GM13977 (cell line): ENCODE measurements at regions not wholly inside any gene's neighbourhood (a gene's known extent, or its start where the extent isn't known, plus 50 kb on each side); places are given as distances from the start of the nearest gene placed in this dataset.

Source experiments
- DNase-seq: peaks from one replicate; pipeline ENCODE4 v3.0.0; 2012; ENCODE audit warnings: low spot score
- in situ Hi-C: fragments of 300-500 bp; cut with MboI; formaldehyde crosslinking; loops from one replicate; pipeline ENCODE4 v1.12.0; 2022; ENCODE audit warnings: low sequenced_read_pairs, low pct_unique_long_range_greater_than_20kb, mixed read lengths, inconsistent platforms; ENCODE audit not compliant: unreplicated experiment
- TF ChIP-seq, protein P1 (sequence below): IDR thresholded peaks from 2 replicates; pipeline ENCODE4 v1.5.1; 2012; ENCODE audit warnings: mild to moderate bottlenecking, control low read depth; ENCODE audit not compliant: insufficient read depth; ENCODE audit errors: extremely low read depth, missing control alignments

GRCh38 chr4:32207456-32207855, 1487.3 kb downstream of the PCDH7 start:
- TF ChIP-seq, protein P1, sequence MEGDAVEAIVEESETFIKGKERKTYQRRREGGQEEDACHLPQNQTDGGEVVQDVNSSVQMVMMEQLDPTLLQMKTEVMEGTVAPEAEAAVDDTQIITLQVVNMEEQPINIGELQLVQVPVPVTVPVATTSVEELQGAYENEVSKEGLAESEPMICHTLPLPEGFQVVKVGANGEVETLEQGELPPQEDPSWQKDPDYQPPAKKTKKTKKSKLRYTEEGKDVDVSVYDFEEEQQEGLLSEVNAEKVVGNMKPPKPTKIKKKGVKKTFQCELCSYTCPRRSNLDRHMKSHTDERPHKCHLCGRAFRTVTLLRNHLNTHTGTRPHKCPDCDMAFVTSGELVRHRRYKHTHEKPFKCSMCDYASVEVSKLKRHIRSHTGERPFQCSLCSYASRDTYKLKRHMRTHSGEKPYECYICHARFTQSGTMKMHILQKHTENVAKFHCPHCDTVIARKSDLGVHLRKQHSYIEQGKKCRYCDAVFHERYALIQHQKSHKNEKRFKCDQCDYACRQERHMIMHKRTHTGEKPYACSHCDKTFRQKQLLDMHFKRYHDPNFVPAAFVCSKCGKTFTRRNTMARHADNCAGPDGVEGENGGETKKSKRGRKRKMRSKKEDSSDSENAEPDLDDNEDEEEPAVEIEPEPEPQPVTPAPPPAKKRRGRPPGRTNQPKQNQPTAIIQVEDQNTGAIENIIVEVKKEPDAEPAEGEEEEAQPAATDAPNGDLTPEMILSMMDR = no peak
- in situ Hi-C loops = no loop called here

GRCh38 chr4:32215277-32215676, 1495.1 kb downstream of the PCDH7 start:
- no peak for DNase-seq
- in situ Hi-C loops = no loop called here
- TF ChIP-seq, protein P1 = no peak

More at GRCh38 chr4:32207456-32207855, 1487.3 kb downstream of the PCDH7 start:
- DNase-seq = no peak

- TF ChIP-seq, protein P1 = no peak
- no peak for DNase-seq
- in situ Hi-C loops = no loop called here
Observed at GRCh38 chr4:32216502-32216901, 1496.3 kb downstream of the PCDH7 start.

DNA sequence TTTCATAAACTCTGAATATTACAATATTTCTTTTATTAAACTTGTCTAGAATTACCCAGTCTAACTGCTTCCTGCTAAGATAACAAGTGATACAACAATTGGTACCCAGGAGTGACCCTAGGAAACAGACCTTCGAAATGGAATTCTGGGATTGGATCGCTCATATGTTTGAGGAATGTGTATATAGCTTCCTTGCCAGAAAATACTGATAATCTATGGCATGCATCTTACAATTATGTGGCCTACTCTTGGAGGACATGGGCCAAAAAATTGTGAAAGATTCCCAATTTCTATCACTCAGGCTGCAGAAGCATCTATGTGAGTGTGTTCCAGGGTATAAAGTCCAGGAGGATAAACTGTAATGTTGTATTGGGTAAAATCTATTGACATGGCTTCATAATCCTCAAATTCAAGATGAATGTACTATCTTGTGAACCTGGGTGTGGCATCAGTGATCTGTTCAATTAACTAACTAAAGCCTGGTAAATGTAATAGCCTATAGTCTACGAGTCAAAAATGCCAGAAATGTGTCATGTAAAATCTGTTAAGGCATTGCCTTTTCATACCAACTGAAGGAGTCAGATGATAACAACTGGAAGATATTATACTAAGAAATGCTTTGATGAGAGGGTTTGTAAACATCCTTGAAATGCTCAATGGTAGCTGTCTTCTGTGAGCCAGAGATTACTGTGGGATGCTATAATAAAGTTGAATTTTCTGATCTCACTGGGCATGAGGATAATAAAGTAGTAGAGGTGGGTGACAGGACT, 1499.3 kb downstream of the PCDH7 start:
- TF ChIP-seq, protein P1 = no peak
- DNase-seq = no peak
- in situ Hi-C loops = no loop called here

- DNase-seq = no peak
- TF ChIP-seq, protein P1 = no peak
- in situ Hi-C loops = no loop called here
Observed at GRCh38 chr4:32226204-32226603, 1506.0 kb downstream of the PCDH7 start.

- TF ChIP-seq, protein P1 = no peak
- in situ Hi-C loops = no loop called here
- DNase-seq = no peak
Observed at GRCh38 chr4:32226733-32227132, 1506.6 kb downstream of the PCDH7 start.
